Natural killer cell (primary cell): ENCODE measurements at regions not wholly inside any gene's neighbourhood (a gene's known extent, or its start where the extent isn't known, plus 50 kb on each side); places are given as distances from the start of the nearest gene placed in this dataset.

Experiments
- ATAC-seq, 3 donors: fragments of 150-1000 bp in 2 of 3; fragments of 200-7000 bp in 1 of 3; cut with Tn5 transposase; 1 replicate in 1 of 3; 2 replicates in 2 of 3; pipeline ENCODE4 v1.10.0; 2021; ENCODE audit warnings: mild to moderate bottlenecking in 2 of 3, moderate library complexity in 2 of 3
- DNase-seq, 2 donors: peaks; one replicate each; pipeline versions ENCODE4 v3.0.0 to v3.0.0-alpha.2; 2013 to 2021; ENCODE audit warnings: mixed read lengths in 1 of 2
- H3K27ac ChIP-seq: one replicate; pipeline ENCODE4 v1.5.1; 2013; ENCODE audit warnings: mild to moderate bottlenecking, low read length
- H3K27me3 ChIP-seq: one replicate; pipeline ENCODE4 v1.6.1; 2013; ENCODE audit warnings: low read length; ENCODE audit not compliant: control insufficient read depth, insufficient read depth
- H3K36me3 ChIP-seq: one replicate; pipeline ENCODE4 v1.6.1; 2013; ENCODE audit warnings: low read length; ENCODE audit not compliant: control insufficient read depth, insufficient read depth
- H3K4me1 ChIP-seq: one replicate; pipeline ENCODE4 v1.6.1; 2013; ENCODE audit warnings: low read length; ENCODE audit not compliant: control insufficient read depth, insufficient read depth
- H3K4me3 ChIP-seq: one replicate; pipeline ENCODE4 v1.5.1; 2013; ENCODE audit warnings: low read length
- H3K9me3 ChIP-seq: one replicate; pipeline ENCODE4 v1.6.1; 2013; ENCODE audit warnings: low read length; ENCODE audit not compliant: control insufficient read depth, insufficient read depth
- H3K27ac Mint-ChIP-seq, 2 donors: one replicate each; pipeline ENCODE4 v1.8.0; 2022; ENCODE audit warnings: mild to moderate bottlenecking in 2 of 2, mixed read lengths in 2 of 2, moderate library complexity in 1 of 2
- H3K27me3 Mint-ChIP-seq, 2 donors: one replicate each; pipeline ENCODE4 v1.8.0; 2022; ENCODE audit warnings: low read depth in 2 of 2, mixed read lengths in 2 of 2
- H3K36me3 Mint-ChIP-seq: one replicate; pipeline ENCODE4 v1.8.0; 2022; ENCODE audit warnings: mixed read lengths
- H3K4me1 Mint-ChIP-seq, 2 donors: one replicate each; pipeline ENCODE4 v1.8.0; 2022; ENCODE audit warnings: mixed read lengths in 2 of 2
- H3K4me3 Mint-ChIP-seq: one replicate; pipeline ENCODE4 v1.8.0; 2022; ENCODE audit warnings: mild to moderate bottlenecking, moderate library complexity, mixed read lengths
- H3K9me3 Mint-ChIP-seq, 2 donors: one replicate each; pipeline ENCODE4 v1.8.0; 2022; ENCODE audit warnings: mixed read lengths in 2 of 2
- WGBS: methylation state at CpG from one replicate; pipeline ENCODE4 v1.1.7; 2013; ENCODE audit warnings: missing lambda C conversion rate; ENCODE audit not compliant: insufficient coverage; 5-methylcytosine and 5-hydroxymethylcytosine counted together
- intact Hi-C: fragments of 100-400 bp; cut with micrococcal nuclease; formaldehyde crosslinking; loops from one replicate; pipeline ENCODE4 v1.14.2; 2022
- TF ChIP-seq, protein P1 (sequence below): fragments of 200-600 bp; IDR thresholded peaks from one replicate; pipeline ENCODE4 v1.8.0; 2022; ENCODE audit warnings: antibody characterized with exemption

DNA sequence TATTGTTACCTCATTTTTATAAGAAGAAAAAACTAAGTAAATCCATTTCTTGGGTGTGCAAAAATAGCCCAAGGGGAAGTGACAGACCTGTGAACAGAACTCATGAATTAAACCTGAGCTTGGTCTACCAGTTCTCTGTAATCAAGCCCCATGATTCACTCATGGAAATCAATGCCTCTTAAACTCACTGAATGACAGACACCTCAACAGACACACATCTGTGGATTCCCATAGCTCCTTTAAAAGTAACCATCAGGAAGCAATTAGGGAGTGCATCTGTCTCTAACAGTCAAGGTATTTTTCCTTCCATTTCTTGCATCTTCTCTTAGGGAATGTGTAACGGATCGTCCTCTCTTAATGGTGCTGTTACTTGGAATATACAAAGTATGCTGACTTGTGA lies 215.0 kb upstream of the EEA1 start:
- Mint-ChIP-seq H3K36me3 (no peaks in the 10 kb centered on the region), H3K4me1 (no peaks in the 10 kb centered on the region), H3K27me3 (no peaks in the 10 kb centered on the region), H3K27ac (no peak overlapping the region), H3K9me3 (no peaks in the 10 kb centered on the region), H3K4me3 (no peak overlapping the region)
- H3K27me3 ChIP-seq, result no peaks in the 10 kb centered on the region
- ATAC-seq, result no peak
- H3K4me3 ChIP-seq, result no peak overlapping the region
- intact Hi-C loops, result no loop called here
- TF ChIP-seq, protein P1, sequence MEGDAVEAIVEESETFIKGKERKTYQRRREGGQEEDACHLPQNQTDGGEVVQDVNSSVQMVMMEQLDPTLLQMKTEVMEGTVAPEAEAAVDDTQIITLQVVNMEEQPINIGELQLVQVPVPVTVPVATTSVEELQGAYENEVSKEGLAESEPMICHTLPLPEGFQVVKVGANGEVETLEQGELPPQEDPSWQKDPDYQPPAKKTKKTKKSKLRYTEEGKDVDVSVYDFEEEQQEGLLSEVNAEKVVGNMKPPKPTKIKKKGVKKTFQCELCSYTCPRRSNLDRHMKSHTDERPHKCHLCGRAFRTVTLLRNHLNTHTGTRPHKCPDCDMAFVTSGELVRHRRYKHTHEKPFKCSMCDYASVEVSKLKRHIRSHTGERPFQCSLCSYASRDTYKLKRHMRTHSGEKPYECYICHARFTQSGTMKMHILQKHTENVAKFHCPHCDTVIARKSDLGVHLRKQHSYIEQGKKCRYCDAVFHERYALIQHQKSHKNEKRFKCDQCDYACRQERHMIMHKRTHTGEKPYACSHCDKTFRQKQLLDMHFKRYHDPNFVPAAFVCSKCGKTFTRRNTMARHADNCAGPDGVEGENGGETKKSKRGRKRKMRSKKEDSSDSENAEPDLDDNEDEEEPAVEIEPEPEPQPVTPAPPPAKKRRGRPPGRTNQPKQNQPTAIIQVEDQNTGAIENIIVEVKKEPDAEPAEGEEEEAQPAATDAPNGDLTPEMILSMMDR, result no peak
- H3K27ac ChIP-seq, result no peak overlapping the region
- no peaks in the 10 kb centered on the region for H3K9me3 ChIP-seq
- no peak for DNase-seq
- 92% methylated on average over 2 of the region's 2 CpGs for WGBS
- no peaks in the 10 kb centered on the region for H3K36me3 ChIP-seq
- H3K4me1 ChIP-seq, result no peaks in the 10 kb centered on the region

DNA sequence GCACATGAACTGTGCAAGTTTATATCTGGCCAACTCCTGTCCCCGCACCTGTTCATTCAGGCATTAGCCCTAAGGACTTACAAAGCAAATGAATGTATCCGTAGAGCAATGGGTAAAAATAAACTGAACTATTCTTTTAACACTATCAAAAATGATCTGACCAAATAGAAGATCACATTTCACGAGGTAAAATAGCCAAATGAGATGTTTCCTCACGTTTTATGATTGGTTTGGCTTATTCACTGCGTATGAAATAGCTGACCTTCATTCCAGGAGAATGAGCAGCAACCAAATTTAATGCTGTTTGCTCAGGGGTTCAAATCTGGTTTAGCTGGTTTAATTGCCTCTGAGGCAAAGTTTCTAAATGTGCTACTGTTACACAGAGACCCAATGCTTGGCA lies 216.0 kb upstream of the EEA1 start:
- Histone ChIP-seq H3K27me3 (no peaks in the 10 kb centered on the region), H3K36me3 (no peaks in the 10 kb centered on the region), H3K9me3 (no peaks in the 10 kb centered on the region), H3K4me3 (no peak overlapping the region), H3K27ac (no peak overlapping the region), H3K4me1 (no peaks in the 10 kb centered on the region)
- no peaks in the 10 kb centered on the region for H3K27me3 Mint-ChIP-seq
- WGBS, result 86% methylated on average over 5 of the region's 5 CpGs
- H3K36me3 Mint-ChIP-seq, result no peaks in the 10 kb centered on the region
- intact Hi-C loops, result no loop called here
- no peaks in the 10 kb centered on the region for H3K9me3 Mint-ChIP-seq
- DNase-seq, result no peak
- ATAC-seq, result no peak
- no peak overlapping the region for H3K27ac Mint-ChIP-seq
- TF ChIP-seq, protein P1, result no peak
- H3K4me1 Mint-ChIP-seq, result no peaks in the 10 kb centered on the region
- H3K4me3 Mint-ChIP-seq, result no peak overlapping the region

DNA sequence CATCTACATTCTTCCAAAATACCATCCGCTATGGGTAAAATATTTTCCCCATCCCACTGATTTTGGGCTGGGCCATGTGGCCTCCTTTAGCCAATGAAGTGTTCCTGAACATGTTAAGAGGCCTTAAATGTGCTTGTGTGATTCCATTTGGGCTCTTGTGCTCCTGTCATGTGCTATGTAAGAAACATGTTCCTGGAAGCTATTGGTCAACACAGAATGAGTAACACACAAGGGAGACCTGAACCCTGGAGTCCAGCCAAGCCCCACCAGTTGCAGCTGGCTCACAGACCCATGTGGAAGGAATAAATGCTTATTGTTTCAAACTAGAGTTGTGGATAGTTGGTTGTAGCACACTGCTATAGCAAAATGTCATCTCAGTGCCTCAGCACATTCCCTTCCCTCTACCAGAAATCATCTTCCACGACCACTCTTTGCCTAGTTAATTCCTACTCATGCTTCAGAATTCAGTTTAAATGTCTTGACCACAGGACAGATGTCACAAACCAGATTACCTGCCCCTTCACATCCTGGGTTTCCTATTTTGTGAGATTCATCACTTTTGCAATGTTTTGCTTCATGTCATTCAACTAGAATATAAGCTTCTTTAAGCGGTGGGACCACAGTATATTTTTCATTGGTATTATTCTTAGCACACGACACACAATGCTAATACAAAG lies 217.3 kb upstream of the EEA1 start:
- H3K27me3 Mint-ChIP-seq, result no peaks in the 10 kb centered on the region
- no peaks in the 10 kb centered on the region for H3K9me3 ChIP-seq
- TF ChIP-seq, protein P1, result no peak
- H3K36me3 Mint-ChIP-seq, result no peaks in the 10 kb centered on the region
- H3K27ac Mint-ChIP-seq, result no peak overlapping the region
- WGBS, result 59% methylated on average over 2 of the region's 4 CpGs
- H3K4me3 ChIP-seq, result no peak overlapping the region
- no peaks in the 10 kb centered on the region for H3K4me1 ChIP-seq
- H3K36me3 ChIP-seq, result no peaks in the 10 kb centered on the region
- H3K4me1 Mint-ChIP-seq, result no peaks in the 10 kb centered on the region
- ATAC-seq (no peak), DNase-seq (no peak)
- intact Hi-C loops, result no loop called here
- H3K9me3 Mint-ChIP-seq, result no peaks in the 10 kb centered on the region
- no peak overlapping the region for H3K4me3 Mint-ChIP-seq
- no peaks in the 10 kb centered on the region for H3K27me3 ChIP-seq
- H3K27ac ChIP-seq, result no peak overlapping the region

DNA sequence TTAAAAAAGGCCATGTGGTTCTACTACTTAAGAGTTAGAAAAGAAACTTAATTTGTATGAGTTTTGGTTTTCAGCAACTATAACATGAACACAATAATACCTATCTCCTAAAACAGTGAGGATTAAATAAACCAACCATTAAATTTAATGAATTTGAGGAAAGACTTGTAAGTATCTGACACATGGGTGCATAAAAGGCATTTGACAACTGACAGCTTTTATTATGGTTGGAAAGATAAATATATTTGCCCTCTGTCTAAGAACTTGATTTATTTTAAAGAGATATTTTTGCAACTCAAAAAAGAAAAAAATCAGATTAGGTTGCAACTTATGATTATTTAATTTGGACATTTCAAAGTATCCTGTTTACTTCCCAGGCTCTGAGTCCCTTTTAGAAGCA lies 217.9 kb upstream of the EEA1 start:
- Histone ChIP-seq H3K4me1 (no peaks in the 10 kb centered on the region), H3K27me3 (no peaks in the 10 kb centered on the region), H3K4me3 (no peak overlapping the region), H3K27ac (no peak overlapping the region), H3K36me3 (no peaks in the 10 kb centered on the region), H3K9me3 (no peaks in the 10 kb centered on the region)
- no peak for DNase-seq
- Mint-ChIP-seq H3K4me3 (no peak overlapping the region), H3K4me1 (no peaks in the 10 kb centered on the region), H3K27ac (no peak overlapping the region), H3K36me3 (no peaks in the 10 kb centered on the region), H3K9me3 (no peaks in the 10 kb centered on the region), H3K27me3 (peaks cover 0 to 3% of the 10 kb centered on the region in 2 donors)
- TF ChIP-seq, protein P1, result no peak
- intact Hi-C loops, result no loop called here
- no peak for ATAC-seq
